ENCODE measurements at regions not wholly inside any gene's neighbourhood (a gene's known extent, or its start where the extent isn't known, plus 50 kb on each side); places are given as distances from the start of the nearest gene placed in this dataset.

- TF ChIP-seq CTCF (IDR thresholded peaks at IDR 0.05) (no peak), POLR2AphosphoS5 (IDR thresholded peaks at IDR 0.05) (no peak), POLR2A (IDR thresholded peaks at IDR 0.05; ENCODE audit: low read depth) (no peak), EP300 (IDR thresholded peaks at IDR 0.05) (no peak)
Observed at GRCh38 chr9:79778581-79778980, 206.8 kb downstream of the TLE4 start.
